ENCODE measurements at regions not wholly inside any gene's neighbourhood (a gene's known extent, or its start where the extent isn't known, plus 50 kb on each side); places are given as distances from the start of the nearest gene placed in this dataset.

DNA sequence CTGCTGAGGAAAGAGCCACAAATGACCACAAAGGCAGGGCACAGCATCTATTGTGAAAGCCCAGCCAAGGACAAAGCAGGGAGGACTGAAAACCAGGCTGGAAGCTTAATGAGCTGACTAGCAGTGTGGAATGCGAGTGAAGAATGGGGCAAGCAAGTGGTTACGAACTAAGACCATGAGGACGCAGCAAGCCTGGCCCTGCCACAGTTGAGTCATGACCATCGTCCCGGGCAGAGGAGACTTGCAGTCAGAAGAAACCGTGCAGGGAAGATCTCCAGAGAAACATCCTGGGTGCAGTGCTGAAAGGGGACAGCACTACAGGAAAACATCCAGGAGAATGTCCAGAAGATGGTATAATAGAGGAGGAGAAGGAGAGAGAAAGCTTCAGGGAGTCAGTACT is 120.5 kb upstream of the GYPC start:
- TF ChIP-seq CTCF (IDR thresholded peaks at IDR 0.05 in 2 of 3, conservative IDR thresholded peaks at IDR 0.05 in 1 of 3; ENCODE audit: control insufficient read depth in 2 of 3, extremely low read depth in 1 of 3, insufficient read depth in 1 of 3, low read depth in 3 of 3, low read length in 3 of 3) (no peak), BCL11A (IDR thresholded peaks at IDR 0.05; ENCODE audit: low read depth, low read length) (no peak), SRF (IDR thresholded peaks at IDR 0.05; ENCODE audit: low read depth in 2 of 2, low read length in 2 of 2) (no peak), NR2C1 (IDR thresholded peaks at IDR 0.05) (no peak), BRCA1 (IDR thresholded peaks at IDR 0.05; ENCODE audit: low read depth, low read length) (no peak), ASH2L (IDR thresholded peaks at IDR 0.05; ENCODE audit: borderline replicate concordance, low read depth) (no peak), RCOR1 (conservative IDR thresholded peaks at IDR 0.05; ENCODE audit: low read depth, low read length) (no peak), POLR2AphosphoS5 (IDR thresholded peaks at IDR 0.05; ENCODE audit: low read length) (no peak), ZNF24 (IDR thresholded peaks at IDR 0.05) (no peak), SP1 (IDR thresholded peaks at IDR 0.05; ENCODE audit: low read depth, low read length) (no peak)
- TF ChIP-seq, protein P1, sequence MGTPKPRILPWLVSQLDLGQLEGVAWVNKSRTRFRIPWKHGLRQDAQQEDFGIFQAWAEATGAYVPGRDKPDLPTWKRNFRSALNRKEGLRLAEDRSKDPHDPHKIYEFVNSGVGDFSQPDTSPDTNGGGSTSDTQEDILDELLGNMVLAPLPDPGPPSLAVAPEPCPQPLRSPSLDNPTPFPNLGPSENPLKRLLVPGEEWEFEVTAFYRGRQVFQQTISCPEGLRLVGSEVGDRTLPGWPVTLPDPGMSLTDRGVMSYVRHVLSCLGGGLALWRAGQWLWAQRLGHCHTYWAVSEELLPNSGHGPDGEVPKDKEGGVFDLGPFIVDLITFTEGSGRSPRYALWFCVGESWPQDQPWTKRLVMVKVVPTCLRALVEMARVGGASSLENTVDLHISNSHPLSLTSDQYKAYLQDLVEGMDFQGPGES (IDR thresholded peaks at IDR 0.05): no peak
- TF ChIP-seq, protein P2, sequence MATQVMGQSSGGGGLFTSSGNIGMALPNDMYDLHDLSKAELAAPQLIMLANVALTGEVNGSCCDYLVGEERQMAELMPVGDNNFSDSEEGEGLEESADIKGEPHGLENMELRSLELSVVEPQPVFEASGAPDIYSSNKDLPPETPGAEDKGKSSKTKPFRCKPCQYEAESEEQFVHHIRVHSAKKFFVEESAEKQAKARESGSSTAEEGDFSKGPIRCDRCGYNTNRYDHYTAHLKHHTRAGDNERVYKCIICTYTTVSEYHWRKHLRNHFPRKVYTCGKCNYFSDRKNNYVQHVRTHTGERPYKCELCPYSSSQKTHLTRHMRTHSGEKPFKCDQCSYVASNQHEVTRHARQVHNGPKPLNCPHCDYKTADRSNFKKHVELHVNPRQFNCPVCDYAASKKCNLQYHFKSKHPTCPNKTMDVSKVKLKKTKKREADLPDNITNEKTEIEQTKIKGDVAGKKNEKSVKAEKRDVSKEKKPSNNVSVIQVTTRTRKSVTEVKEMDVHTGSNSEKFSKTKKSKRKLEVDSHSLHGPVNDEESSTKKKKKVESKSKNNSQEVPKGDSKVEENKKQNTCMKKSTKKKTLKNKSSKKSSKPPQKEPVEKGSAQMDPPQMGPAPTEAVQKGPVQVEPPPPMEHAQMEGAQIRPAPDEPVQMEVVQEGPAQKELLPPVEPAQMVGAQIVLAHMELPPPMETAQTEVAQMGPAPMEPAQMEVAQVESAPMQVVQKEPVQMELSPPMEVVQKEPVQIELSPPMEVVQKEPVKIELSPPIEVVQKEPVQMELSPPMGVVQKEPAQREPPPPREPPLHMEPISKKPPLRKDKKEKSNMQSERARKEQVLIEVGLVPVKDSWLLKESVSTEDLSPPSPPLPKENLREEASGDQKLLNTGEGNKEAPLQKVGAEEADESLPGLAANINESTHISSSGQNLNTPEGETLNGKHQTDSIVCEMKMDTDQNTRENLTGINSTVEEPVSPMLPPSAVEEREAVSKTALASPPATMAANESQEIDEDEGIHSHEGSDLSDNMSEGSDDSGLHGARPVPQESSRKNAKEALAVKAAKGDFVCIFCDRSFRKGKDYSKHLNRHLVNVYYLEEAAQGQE (IDR thresholded peaks at IDR 0.05; ENCODE audit: low read depth, low read length): no peak
- TF ChIP-seq, protein P3, sequence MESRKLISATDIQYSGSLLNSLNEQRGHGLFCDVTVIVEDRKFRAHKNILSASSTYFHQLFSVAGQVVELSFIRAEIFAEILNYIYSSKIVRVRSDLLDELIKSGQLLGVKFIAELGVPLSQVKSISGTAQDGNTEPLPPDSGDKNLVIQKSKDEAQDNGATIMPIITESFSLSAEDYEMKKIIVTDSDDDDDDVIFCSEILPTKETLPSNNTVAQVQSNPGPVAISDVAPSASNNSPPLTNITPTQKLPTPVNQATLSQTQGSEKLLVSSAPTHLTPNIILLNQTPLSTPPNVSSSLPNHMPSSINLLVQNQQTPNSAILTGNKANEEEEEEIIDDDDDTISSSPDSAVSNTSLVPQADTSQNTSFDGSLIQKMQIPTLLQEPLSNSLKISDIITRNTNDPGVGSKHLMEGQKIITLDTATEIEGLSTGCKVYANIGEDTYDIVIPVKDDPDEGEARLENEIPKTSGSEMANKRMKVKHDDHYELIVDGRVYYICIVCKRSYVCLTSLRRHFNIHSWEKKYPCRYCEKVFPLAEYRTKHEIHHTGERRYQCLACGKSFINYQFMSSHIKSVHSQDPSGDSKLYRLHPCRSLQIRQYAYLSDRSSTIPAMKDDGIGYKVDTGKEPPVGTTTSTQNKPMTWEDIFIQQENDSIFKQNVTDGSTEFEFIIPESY (IDR thresholded peaks at IDR 0.05): no peak

All from GM12878 (cell line).